ENCODE measurements at regions not wholly inside any gene's neighbourhood (a gene's known extent, or its start where the extent isn't known, plus 50 kb on each side); places are given as distances from the start of the nearest gene placed in this dataset.

GRCh38 chr7:110076194-110076593 lies 1014.7 kb upstream of the LRRN3 start:
- TF ChIP-seq CTCF (IDR thresholded peaks at IDR 0.05 in 4 of 5, conservative IDR thresholded peaks at IDR 0.05 in 1 of 5) (no peak), POLR2A (IDR thresholded peaks at IDR 0.05) (no peak)
